Activated CD4-positive, alpha-beta memory T cell treated with anti-CD3 and anti-CD28 coated beads for 36 hours (primary cell): ENCODE measurements at regions not wholly inside any gene's neighbourhood (a gene's known extent, or its start where the extent isn't known, plus 50 kb on each side); places are given as distances from the start of the nearest gene placed in this dataset.
"Not testable (repeated sequence)": the region's sequence is repeated elsewhere in the genome, so short reads cannot be mapped to it uniquely, and the experiment has no call there.

Experiments
- CTCF ChIA-PET: fragments of 350-600 bp; sonication (Branson Sonifier 250); formaldehyde crosslinking; loops from one replicate; lab custom pipeline; 2021; ENCODE audit warnings: antibody characterized with exemption, inconsistent platforms; lab: Charles Lee
- POLR2A ChIA-PET: fragments of 350-600 bp; sonication (Branson Sonifier 250); formaldehyde crosslinking; loops from one replicate; lab custom pipeline; 2021; ENCODE audit warnings: antibody characterized with exemption; lab: Charles Lee
- DNase-seq: peaks from one replicate; pipeline ENCODE4 v3.0.0-alpha.2; 2020
- H3K27ac Mint-ChIP-seq: one replicate; pipeline ENCODE4 v1.8.0; 2021; ENCODE audit warnings: mixed read lengths
- H3K27me3 Mint-ChIP-seq: one replicate; pipeline ENCODE4 v1.8.0; 2021; ENCODE audit warnings: mixed read lengths
- H3K36me3 Mint-ChIP-seq: one replicate; pipeline ENCODE4 v1.8.0; 2021; ENCODE audit warnings: mixed read lengths
- H3K4me1 Mint-ChIP-seq: one replicate; pipeline ENCODE4 v1.8.0; 2021; ENCODE audit warnings: low read depth, mixed read lengths
- H3K4me3 Mint-ChIP-seq: one replicate; pipeline ENCODE4 v1.8.0; 2021; ENCODE audit warnings: mild to moderate bottlenecking, mixed read lengths
- H3K9me3 Mint-ChIP-seq: one replicate; pipeline ENCODE4 v1.8.0; 2021; ENCODE audit warnings: mixed read lengths
- intact Hi-C: fragments of 100-400 bp; cut with micrococcal nuclease; formaldehyde crosslinking; loops from one replicate; pipeline ENCODE4 v1.15.1; 2023

DNA sequence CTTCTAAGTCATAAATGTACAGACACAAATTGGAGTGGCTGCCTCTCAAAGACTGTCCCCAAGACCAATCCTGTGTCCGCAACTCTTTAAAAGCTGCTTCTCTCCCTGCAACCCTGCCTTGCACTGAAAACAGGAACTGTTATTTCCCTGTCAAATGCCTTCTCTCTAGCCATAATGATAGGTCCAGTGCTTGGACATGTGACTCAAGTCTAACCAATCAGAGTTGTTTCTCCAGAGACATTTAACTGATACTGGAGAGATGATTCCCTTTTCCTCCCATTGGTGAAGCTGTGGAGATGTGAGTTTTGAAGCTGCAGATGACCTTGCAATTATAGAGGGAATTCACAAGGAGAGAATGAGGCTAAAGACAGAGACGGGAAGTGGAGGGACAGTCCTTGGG, 253.3 kb upstream of the CDH5 start:
- intact Hi-C loops: no loop called here
- DNase-seq: no peak
- ChIA-PET CTCF (no interaction called here), POLR2A (no interaction called here)
- Mint-ChIP-seq H3K27ac (no peak overlapping the region), H3K4me3 (no peak overlapping the region), H3K36me3 (no peaks in the 10 kb centered on the region), H3K27me3 (no peaks in the 10 kb centered on the region), H3K4me1 (no peaks in the 10 kb centered on the region), H3K9me3 (no peaks in the 10 kb centered on the region)

DNA sequence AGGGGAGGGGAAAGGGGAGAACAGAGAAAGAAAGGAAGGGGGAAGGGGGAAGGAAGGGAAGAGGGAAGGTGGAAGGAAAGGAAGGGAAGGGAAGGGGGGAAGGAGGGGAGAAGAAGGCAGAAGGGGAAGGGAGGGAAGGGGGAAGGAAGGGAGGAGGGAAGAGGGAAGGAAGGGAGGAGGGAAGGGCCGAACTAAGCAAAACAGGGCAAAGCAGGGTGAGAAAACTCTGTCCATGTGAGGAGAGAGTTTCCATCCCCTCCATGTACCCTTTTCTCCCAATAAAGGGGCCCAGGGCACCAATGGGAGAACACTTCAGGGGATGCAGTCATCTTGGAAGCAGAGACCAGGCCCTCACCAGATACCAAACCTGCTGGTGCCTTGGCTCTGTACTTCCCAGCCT, 256.8 kb upstream of the CDH5 start:
- intact Hi-C loops: no loop called here
- Mint-ChIP-seq H3K27me3 (peaks cover 2% of the 10 kb centered on the region), H3K9me3 (no peaks in the 10 kb centered on the region), H3K36me3 (no peaks in the 10 kb centered on the region), H3K4me1 (no peaks in the 10 kb centered on the region), H3K27ac (no peak overlapping the region), H3K4me3 (no peak overlapping the region)
- ChIA-PET POLR2A (no interaction called here), CTCF (no interaction called here)
- DNase-seq: no peak

DNA sequence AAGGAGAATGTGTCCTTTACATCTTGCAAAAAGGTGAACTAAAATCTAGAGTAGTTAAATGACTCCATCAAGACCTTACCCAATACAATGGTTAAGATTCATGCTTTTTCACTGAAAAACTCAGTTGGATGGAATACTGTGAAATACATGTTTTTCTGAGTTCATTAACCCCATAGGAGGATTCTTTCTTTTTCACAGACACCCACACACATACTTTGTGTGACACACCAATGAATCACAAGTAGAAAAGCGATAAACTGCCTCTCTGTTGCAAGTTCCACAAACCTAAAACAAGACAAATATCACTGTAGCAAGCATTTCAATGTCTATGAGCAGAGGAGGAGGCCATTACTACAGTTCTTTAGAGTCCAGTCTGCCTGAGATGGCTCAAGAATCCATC, 258.8 kb upstream of the CDH5 start:
- DNase-seq: no peak
- no peak overlapping the region for H3K27ac Mint-ChIP-seq

DNA sequence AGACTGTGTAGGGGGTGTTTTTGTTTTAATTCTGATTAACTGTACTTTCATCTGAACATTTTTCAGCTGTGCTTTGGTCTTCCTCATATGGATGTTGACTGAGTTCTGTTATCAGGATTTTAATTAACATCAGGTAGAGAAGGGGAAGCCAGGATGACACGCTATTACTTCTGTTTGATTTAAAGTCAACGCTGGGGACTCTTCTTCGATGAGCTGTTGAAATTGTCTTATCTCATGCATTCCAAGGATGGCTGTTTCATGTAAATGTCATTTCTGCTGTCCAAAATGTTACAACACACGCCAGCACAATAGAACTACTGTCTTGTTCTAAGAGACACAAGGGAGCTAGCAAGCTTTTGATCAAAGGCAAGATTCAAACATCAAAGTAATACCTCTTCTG, 263.3 kb upstream of the CDH5 start:
- Mint-ChIP-seq H3K36me3 (no peaks in the 10 kb centered on the region), H3K4me3 (no peak overlapping the region), H3K4me1 (no peaks in the 10 kb centered on the region), H3K27ac (no peak overlapping the region), H3K27me3 (peaks cover 4% of the 10 kb centered on the region), H3K9me3 (no peaks in the 10 kb centered on the region)
- intact Hi-C loops: no loop called here
- CTCF ChIA-PET: no interaction called here
- POLR2A ChIA-PET: no interaction called here
- DNase-seq: no peak

More for the DNA sequence above, 258.8 kb upstream of the CDH5 start:
- POLR2A ChIA-PET: no interaction called here
- no peak overlapping the region for H3K4me3 Mint-ChIP-seq
- H3K36me3 Mint-ChIP-seq: no peaks in the 10 kb centered on the region
- peaks cover 4% of the 10 kb centered on the region for H3K27me3 Mint-ChIP-seq
- intact Hi-C loops: no loop called here
- no peaks in the 10 kb centered on the region for H3K4me1 Mint-ChIP-seq
- CTCF ChIA-PET: no interaction called here
- no peaks in the 10 kb centered on the region for H3K9me3 Mint-ChIP-seq

DNA sequence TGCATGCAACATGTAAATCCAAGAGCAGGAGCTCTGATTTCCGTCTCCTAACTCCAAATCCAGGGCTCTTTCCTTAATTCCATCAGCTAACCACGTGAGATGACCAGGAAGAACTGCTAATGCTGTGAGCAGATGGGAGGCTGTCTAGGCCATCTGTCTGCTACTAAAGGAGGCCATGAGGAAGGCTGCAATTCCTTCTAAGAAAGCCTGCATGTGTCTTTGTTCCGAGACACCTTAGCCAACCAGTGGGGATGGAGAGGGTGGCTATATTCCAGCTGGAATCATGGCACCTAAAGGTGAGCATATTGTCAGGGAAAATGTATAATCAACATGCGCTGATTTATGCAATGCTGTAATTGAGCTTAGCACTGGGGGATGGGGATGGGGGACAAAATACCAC, 267.2 kb upstream of the CDH5 start:
- intact Hi-C loops: no loop called here
- H3K27ac Mint-ChIP-seq: no peak overlapping the region
- DNase-seq: no peak
- no peaks in the 10 kb centered on the region for H3K4me1 Mint-ChIP-seq
- peaks cover 3% of the 10 kb centered on the region for H3K27me3 Mint-ChIP-seq
- POLR2A ChIA-PET: no interaction called here
- H3K4me3 Mint-ChIP-seq: no peak overlapping the region
- H3K36me3 Mint-ChIP-seq: no peaks in the 10 kb centered on the region
- CTCF ChIA-PET: no interaction called here
- no peaks in the 10 kb centered on the region for H3K9me3 Mint-ChIP-seq

DNA sequence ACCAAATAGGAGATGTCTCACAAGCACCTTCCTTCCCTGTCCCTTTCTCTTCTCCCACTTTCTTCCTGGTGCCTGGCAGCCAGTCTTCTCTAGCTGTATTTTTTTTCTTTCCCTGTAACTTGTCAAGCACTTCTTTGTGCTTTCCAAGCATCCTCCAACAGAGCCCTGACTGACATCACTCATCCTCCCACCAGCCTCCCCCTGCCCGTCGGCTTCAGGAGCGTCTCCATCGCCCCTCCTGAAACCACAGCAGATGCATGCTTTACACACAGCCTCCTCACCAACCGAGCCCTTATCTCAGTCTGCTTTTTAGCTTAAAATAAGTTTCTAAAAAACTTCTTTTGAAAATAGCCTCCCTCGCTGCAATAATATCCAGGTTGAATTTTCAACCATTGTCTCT, 268.7 kb upstream of the CDH5 start:
- Mint-ChIP-seq H3K4me3 (no peak overlapping the region), H3K27me3 (peaks cover 2% of the 10 kb centered on the region), H3K27ac (no peak overlapping the region), H3K36me3 (no peaks in the 10 kb centered on the region), H3K4me1 (no peaks in the 10 kb centered on the region), H3K9me3 (no peaks in the 10 kb centered on the region)
- intact Hi-C loops: no loop called here
- ChIA-PET POLR2A (no interaction called here), CTCF (interaction anchor here (0.6 kb wide), 1 partner anchor 247 kb away, joined by 3 read pairs; no protein-coding TSS in a partner anchor)
- DNase-seq: no peak

DNA sequence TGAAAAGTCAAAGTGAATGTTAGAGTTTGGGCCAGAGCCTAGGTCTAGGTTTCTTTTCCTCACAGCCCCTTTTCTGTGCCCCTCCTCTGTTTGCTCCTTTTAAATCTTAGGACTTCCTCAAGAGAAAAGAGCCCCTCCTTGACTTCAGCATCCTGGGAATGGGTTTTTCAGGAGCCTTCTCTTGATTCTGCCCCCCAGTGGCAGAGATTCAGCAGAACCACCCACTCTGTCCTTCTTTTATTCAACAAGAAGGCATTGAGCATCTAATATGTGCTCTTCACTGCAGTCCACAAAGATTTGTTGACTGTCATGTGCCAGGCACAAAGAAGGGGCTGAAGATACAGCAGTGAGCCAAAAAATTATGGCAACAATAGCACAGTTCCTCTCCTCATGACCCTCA, 270.8 kb upstream of the CDH5 start:
- Mint-ChIP-seq H3K4me1 (no peaks in the 10 kb centered on the region), H3K27ac (no peak overlapping the region), H3K9me3 (no peaks in the 10 kb centered on the region), H3K4me3 (no peak overlapping the region), H3K27me3 (peaks cover 2% of the 10 kb centered on the region), H3K36me3 (no peaks in the 10 kb centered on the region)
- CTCF ChIA-PET: no interaction called here
- POLR2A ChIA-PET: no interaction called here
- no peak for DNase-seq
- intact Hi-C loops: no loop called here

DNA sequence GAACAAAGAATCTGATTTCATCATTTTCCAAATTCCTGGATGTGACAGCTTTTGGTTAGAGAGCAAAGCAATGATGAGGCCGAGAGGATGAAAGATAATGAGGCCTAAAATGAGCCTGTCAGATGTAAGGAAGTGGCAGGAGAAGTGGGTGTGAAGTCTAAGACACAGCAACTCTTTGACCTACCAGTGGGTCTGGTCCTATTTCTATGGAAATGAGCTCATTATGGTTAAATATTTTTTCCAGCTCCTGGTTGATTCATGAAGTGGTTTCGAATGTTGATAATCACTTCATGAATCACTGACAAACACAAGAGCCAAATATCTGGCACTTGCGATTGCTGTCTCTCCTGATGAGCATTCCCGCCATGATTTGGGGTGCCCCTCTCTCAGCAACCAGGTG, 273.3 kb upstream of the CDH5 start:
- no peak overlapping the region for H3K4me3 Mint-ChIP-seq
- POLR2A ChIA-PET: no interaction called here
- intact Hi-C loops: no loop called here
- H3K27me3 Mint-ChIP-seq: peaks cover 2% of the 10 kb centered on the region
- DNase-seq: no peak
- no peaks in the 10 kb centered on the region for H3K9me3 Mint-ChIP-seq
- no peak overlapping the region for H3K27ac Mint-ChIP-seq
- no peaks in the 10 kb centered on the region for H3K36me3 Mint-ChIP-seq
- CTCF ChIA-PET: no interaction called here
- no peaks in the 10 kb centered on the region for H3K4me1 Mint-ChIP-seq

DNA sequence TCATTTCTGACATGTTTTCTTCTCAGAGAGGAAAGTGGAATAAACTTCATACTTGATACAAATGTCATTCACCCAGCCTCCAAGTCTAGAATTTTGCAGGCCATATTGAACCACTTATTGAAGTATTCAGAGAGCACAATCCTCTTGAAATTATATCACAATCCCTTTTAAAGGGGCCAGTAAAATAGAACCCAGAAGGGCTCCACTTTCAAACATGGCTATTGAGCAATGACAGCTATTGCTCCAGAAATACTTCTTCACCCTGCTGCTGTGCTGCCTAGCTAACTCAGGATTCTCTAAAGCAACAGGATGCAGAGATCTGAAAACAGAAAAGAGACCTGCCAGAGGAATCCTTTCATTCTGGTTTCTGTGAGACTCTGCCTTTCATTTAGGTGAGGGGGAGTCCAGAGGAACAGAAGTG, 275.0 kb upstream of the CDH5 start:
- H3K27ac Mint-ChIP-seq: no peak overlapping the region

DNA sequence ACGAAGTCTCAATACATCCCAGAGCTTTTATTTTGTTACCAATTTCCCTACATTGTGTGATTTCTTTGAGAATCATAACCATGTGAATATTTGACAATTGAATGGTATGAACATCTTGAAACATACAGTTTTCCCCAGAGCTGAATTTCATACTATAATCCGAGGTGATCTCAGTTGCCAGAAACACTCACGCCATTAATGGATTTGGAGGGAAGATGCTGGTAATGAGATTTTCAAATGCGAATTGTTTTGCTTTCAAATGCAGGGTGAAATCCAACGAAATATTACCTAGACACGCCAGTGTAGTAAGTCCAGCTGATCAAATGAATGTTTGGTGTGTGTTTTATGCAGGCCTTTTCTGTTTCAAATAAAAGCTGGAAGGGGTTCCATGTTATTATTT, 277.8 kb upstream of the CDH5 start:
- no peak overlapping the region for H3K4me3 Mint-ChIP-seq
- H3K9me3 Mint-ChIP-seq: no peaks in the 10 kb centered on the region
- CTCF ChIA-PET: no interaction called here
- DNase-seq: no peak
- H3K4me1 Mint-ChIP-seq: no peaks in the 10 kb centered on the region
- H3K27ac Mint-ChIP-seq: no peak overlapping the region
- H3K36me3 Mint-ChIP-seq: no peaks in the 10 kb centered on the region
- intact Hi-C loops: no loop called here
- POLR2A ChIA-PET: no interaction called here
- H3K27me3 Mint-ChIP-seq: no peaks in the 10 kb centered on the region

More for the DNA sequence above, 275.0 kb upstream of the CDH5 start:
- no peaks in the 10 kb centered on the region for H3K9me3 Mint-ChIP-seq
- H3K36me3 Mint-ChIP-seq: no peaks in the 10 kb centered on the region
- intact Hi-C loops: no loop called here
- no peaks in the 10 kb centered on the region for H3K4me1 Mint-ChIP-seq
- CTCF ChIA-PET: no interaction called here
- POLR2A ChIA-PET: no interaction called here
- DNase-seq: no peak
- H3K27me3 Mint-ChIP-seq: no peaks in the 10 kb centered on the region
- no peak overlapping the region for H3K4me3 Mint-ChIP-seq

DNA sequence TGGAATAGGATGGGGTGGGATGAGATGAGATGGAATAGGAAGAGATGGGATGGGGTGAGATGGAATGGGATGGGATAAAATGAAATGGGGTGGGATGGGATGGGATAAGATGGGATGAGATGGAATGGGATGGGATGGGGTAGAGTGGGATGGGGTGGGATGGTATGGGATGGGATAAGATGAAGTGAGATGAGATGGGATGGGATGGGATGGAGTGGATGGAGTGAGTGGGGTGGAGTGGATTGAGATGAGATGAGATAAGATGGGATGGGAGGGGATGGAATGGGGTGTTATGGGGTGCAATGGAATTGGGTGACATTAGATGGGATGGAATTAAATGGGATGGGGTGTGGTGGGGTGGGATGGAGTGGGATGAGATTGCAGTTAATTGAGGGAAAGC, 279.2 kb upstream of the CDH5 start:
- no peaks in the 10 kb centered on the region for H3K4me1 Mint-ChIP-seq
- no peaks in the 10 kb centered on the region for H3K27me3 Mint-ChIP-seq
- H3K36me3 Mint-ChIP-seq: no peaks in the 10 kb centered on the region
- no peak overlapping the region for H3K27ac Mint-ChIP-seq
- H3K9me3 Mint-ChIP-seq: no peaks in the 10 kb centered on the region
- H3K4me3 Mint-ChIP-seq: no peak overlapping the region
- ChIA-PET POLR2A (no interaction called here), CTCF (no interaction called here)
- intact Hi-C loops: no loop called here
- DNase-seq: no peak

DNA sequence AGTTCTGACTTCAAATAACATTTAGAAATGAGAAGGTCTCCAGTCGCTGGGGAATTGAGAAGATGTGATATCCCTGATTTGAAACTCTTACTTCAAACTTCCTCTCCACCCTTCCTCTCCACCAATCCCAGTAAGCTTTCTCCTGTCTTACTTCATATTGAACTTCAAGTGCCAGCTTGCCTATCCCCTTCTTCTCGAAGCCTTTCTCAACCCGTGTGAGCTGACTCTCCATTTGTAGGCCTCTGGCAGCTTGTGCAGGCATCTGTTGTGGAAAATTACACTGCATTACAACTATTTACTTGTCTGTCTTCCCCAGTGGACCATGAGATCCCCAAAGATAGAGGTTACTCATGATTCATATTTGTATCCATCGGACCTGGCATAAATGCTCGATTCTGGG, 280.8 kb upstream of the CDH5 start:
- DNase-seq: no peak
- ChIA-PET POLR2A (interaction anchor here (0.6 kb wide), 1 partner anchor 15 kb away, joined by 7 read pairs; no protein-coding TSS in a partner anchor), CTCF (no interaction called here)
- Mint-ChIP-seq H3K27ac (no peak overlapping the region), H3K4me3 (no peak overlapping the region), H3K36me3 (no peaks in the 10 kb centered on the region), H3K9me3 (no peaks in the 10 kb centered on the region), H3K4me1 (no peaks in the 10 kb centered on the region), H3K27me3 (no peaks in the 10 kb centered on the region)
- intact Hi-C loops: no loop called here

DNA sequence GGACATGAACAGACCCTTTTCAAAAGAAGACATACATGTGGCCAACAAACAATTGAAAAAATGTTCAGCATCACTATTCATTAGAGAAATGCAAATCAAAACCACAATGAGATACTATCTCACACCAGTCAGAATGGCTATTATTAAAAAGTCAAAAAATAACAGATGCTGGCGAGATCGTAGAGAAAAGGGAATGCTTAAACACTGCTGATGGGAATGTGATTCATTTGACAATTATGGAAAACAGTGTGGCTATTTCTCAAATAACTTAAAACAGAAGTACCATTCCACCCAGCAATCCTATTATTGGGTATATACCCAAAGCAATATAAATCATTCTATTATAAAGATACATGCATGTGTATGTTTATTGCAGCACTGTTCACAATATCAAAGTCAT, 281.8 kb upstream of the CDH5 start:
- H3K4me3 Mint-ChIP-seq, H3K27me3 Mint-ChIP-seq, intact Hi-C loops, POLR2A ChIA-PET, H3K9me3 Mint-ChIP-seq, CTCF ChIA-PET, H3K36me3 Mint-ChIP-seq, H3K27ac Mint-ChIP-seq, H3K4me1 Mint-ChIP-seq, DNase-seq: not testable (repeated sequence)

DNA sequence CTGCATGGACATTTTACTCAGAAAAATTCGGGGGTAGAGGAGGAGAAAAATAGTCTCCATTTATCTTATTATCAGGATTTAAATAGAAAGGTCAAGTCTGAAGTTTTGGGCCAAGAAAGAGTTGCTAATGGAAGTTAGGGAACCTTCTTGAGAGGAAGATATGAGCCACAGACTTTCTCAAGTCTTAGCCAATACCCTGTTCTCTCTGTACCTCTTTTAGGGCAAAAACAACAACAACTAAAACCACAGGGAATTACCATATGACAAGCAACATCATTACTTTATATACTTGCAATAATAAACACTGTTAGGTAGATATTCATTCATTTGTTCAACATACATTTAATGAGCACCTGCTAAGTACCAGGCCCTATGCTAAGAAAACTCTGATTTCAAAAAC, 282.2 kb upstream of the CDH5 start:
- no peak overlapping the region for H3K4me3 Mint-ChIP-seq
- no peaks in the 10 kb centered on the region for H3K4me1 Mint-ChIP-seq
- no peak for DNase-seq
- no peak overlapping the region for H3K27ac Mint-ChIP-seq
- no peaks in the 10 kb centered on the region for H3K36me3 Mint-ChIP-seq
- CTCF ChIA-PET: no interaction called here
- no peaks in the 10 kb centered on the region for H3K27me3 Mint-ChIP-seq
- H3K9me3 Mint-ChIP-seq: no peaks in the 10 kb centered on the region
- POLR2A ChIA-PET: no interaction called here
- intact Hi-C loops: no loop called here
